Heart left ventricle (tissue), 16 donors: ENCODE measurements at regions not wholly inside any gene's neighbourhood (a gene's known extent, or its start where the extent isn't known, plus 50 kb on each side); places are given as distances from the start of the nearest gene placed in this dataset.

Experiments used
- ATAC-seq, 4 donors: fragments of 200-7000 bp; cut with Tn5 transposase; one replicate each; pipeline ENCODE4 v1.9.1; 2020 to 2022; ENCODE audit warnings: moderate library complexity in 4 of 4, mild to moderate bottlenecking in 3 of 4, moderate number of reproducible peaks in 1 of 4
- DNase-seq, 5 donors: peaks; one replicate each; pipeline ENCODE4 v3.0.0-alpha.2; 2020
- H3K27ac ChIP-seq, 12 donors: fragments of 200-600 bp; sonication (generic) in 4 of 12; one replicate each; pipeline versions ENCODE4 v1.5.0 to v1.8.0; 2016 to 2022; ENCODE audit warnings: mild to moderate bottlenecking in 2 of 12
- H3K27me3 ChIP-seq, 9 donors: fragments of 200-600 bp; sonication (generic) in 2 of 9; one replicate each; pipeline versions ENCODE4 v1.5.1 to v1.8.0; 2016 to 2022; ENCODE audit warnings: mild to moderate bottlenecking in 3 of 9
- H3K36me3 ChIP-seq, 9 donors: fragments of 200-600 bp; sonication (generic) in 2 of 9; one replicate each; pipeline versions ENCODE4 v1.5.0 to v1.8.0; 2018 to 2022; ENCODE audit warnings: mild to moderate bottlenecking in 2 of 9
- H3K4me1 ChIP-seq, 12 donors: fragments of 200-600 bp; sonication (generic) in 4 of 12; one replicate each; pipeline versions ENCODE4 v1.5.0 to v1.8.0; 2016 to 2022; ENCODE audit warnings: mild to moderate bottlenecking in 3 of 12
- H3K4me3 ChIP-seq, 12 donors: fragments of 200-600 bp; sonication (generic) in 4 of 12; one replicate each; pipeline versions ENCODE4 v1.5.0 to v1.8.0; 2017 to 2022; ENCODE audit warnings: mild to moderate bottlenecking in 9 of 12, moderate library complexity in 4 of 12
- H3K9me3 ChIP-seq, 12 donors: fragments of 200-600 bp; sonication (generic) in 4 of 12; one replicate each; pipeline versions ENCODE4 v1.5.0 to v1.8.0; 2016 to 2022; ENCODE audit warnings: mild to moderate bottlenecking in 1 of 12
- POLR2A ChIP-seq, 2 donors: fragments of 450-650 bp; IDR thresholded peaks; one replicate each; pipeline ENCODE4 v1.6.1; 2017; ENCODE audit warnings: antibody characterized with exemption in 2 of 2, mild to moderate bottlenecking in 2 of 2, moderate library complexity in 2 of 2
- WGBS, 4 donors: extraction: QIAGEN DNeasy Blood & Tissue Kit in 2 of 4; methylation state at CpG; one replicate each; pipeline versions ENCODE4 v1.1.5 to v1.1.7; 2013 to 2018; 5-methylcytosine and 5-hydroxymethylcytosine counted together
- intact Hi-C, 10 donors: fragments of 100-400 bp; cut with DNase I; formaldehyde crosslinking; loops; one replicate each; pipeline versions ENCODE4 v1.11.1 to v1.14.2; 2022
- TF ChIP-seq, protein P1 (sequence below), 12 donors: fragments of 200-600 bp; sonication (generic) in 4 of 12; IDR thresholded peaks; one replicate each; pipeline versions ENCODE4 v1.5.0 to v1.8.0; 2018 to 2022; ENCODE audit warnings: antibody characterized with exemption in 12 of 12, mild to moderate bottlenecking in 5 of 12
- donor health status: ischemic (EF 13 %, LVEDD 7.1; RV severe dilation, severe dysfunction).
- donor health status: healthy with polysubstance abuse.
- donor health status: DM: no; HTN: yes; CAD: no.
- donor health status: DM: no; HTN: no; CAD: no.
- donor health status: ischemic (EF 25% LVEDD 6.9; RV normal size, moderate dysfunction).
- donor health status: ischemic (EF 25% LVEDD 5.7; RV mildly dilated, moderate dysfunction).
- donor health status: healthy.
- donor health status: DM: yes; HTN: yes; CAD: no.
- donor health status: ischemic (EF 35%, LVEDD 5.7; RV mildly dilated, moderate dysfunction).
- donor health status: nonischemic (EF 11% LVEDD 7.7; RV severe dilation, severe dysfunction).
- donor health status: DM: yes; HTN: yes; CAD: no.
- donor health status: PGD.
- donor health status: ischemic (EF 29% LVEDD 5.4; RV normal size, mild dysfunction).
- donor health status: nonischemic (EF 23%, LVEDD 6.1; RV moderate dilation, normal function).

DNA sequence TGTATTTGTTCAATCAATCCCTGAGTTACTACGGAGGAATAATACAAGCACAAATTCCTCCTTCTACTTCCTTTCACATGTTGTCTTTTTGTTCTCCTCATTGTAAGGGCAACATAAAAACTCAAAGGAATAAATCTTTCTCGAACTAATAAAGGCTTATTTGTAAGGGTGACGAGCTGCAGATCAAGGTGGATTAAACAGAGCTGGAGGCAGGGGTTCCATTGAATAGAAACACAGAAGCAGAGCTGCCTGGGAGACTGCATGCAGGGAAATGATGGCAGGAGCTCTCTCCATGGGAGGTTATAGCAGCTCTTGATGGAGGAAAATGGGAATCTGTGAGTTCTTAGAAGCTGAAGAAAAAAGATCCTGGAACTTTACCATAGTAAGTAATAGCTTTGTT lies 160.2 kb downstream of the CYYR1 start:
- DNase-seq = no peak

DNA sequence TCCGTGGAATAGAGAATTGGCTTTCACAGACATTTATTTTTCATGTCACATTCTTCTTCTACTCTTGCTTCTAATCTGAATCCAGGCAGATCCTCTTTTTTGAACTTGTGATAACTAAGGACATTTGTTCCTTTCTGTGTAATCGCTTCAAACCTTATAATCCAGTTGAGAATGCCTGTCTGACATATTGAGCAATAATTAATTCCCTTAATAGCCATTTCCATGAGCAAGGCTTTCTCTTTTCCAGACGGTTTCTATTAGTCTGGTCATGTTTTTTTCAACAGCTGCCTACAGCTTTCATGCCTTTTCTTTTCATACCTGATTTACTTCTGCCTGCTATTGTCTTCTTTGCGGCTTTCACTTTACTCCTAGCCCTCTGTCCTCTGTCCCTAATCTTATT lies 163.4 kb downstream of the CYYR1 start:
- intact Hi-C loops = loop anchor here in 3 of 10 donors (5.0 to 10.0 kb wide), 3 partner anchors 65 to 165 kb away; partner anchors contain the start of gene CYYR1 (in 3 of the 3)
- Histone ChIP-seq H3K4me1 (peaks cover 0 to 8% (median 0%) of the 10 kb centered on the region in 12 donors), H3K27me3 (no peaks in the 10 kb centered on the region), H3K9me3 (no peaks in the 10 kb centered on the region), H3K36me3 (no peaks in the 10 kb centered on the region), H3K27ac (no peak overlapping the region), H3K4me3 (no peak overlapping the region)
- ATAC-seq (no peak), DNase-seq (no peak)
- TF ChIP-seq, protein P1, sequence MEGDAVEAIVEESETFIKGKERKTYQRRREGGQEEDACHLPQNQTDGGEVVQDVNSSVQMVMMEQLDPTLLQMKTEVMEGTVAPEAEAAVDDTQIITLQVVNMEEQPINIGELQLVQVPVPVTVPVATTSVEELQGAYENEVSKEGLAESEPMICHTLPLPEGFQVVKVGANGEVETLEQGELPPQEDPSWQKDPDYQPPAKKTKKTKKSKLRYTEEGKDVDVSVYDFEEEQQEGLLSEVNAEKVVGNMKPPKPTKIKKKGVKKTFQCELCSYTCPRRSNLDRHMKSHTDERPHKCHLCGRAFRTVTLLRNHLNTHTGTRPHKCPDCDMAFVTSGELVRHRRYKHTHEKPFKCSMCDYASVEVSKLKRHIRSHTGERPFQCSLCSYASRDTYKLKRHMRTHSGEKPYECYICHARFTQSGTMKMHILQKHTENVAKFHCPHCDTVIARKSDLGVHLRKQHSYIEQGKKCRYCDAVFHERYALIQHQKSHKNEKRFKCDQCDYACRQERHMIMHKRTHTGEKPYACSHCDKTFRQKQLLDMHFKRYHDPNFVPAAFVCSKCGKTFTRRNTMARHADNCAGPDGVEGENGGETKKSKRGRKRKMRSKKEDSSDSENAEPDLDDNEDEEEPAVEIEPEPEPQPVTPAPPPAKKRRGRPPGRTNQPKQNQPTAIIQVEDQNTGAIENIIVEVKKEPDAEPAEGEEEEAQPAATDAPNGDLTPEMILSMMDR (IDR thresholded peaks at IDR 0.05) = no peak
- no peak for TF ChIP-seq POLR2A (IDR thresholded peaks at IDR 0.05)
- WGBS, 4 donors = 67 to 75% (median 70%) methylated on average over 4 of the region's 4 CpGs

More for the DNA sequence above, 160.2 kb downstream of the CYYR1 start:
- Histone ChIP-seq H3K27ac (no peak overlapping the region), H3K4me1 (peaks cover 0 to 5% (median 0%) of the 10 kb centered on the region in 12 donors), H3K4me3 (no peak overlapping the region), H3K9me3 (no peaks in the 10 kb centered on the region), H3K27me3 (no peaks in the 10 kb centered on the region), H3K36me3 (no peaks in the 10 kb centered on the region)
- TF ChIP-seq, protein P1 (IDR thresholded peaks at IDR 0.05) = no peak
- TF ChIP-seq POLR2A (IDR thresholded peaks at IDR 0.05) = no peak
- no peak for ATAC-seq
- 78 to 90% (median 84%) methylated on average over 3 of the region's 3 CpGs for WGBS, 4 donors
- intact Hi-C loops = no loop called here

DNA sequence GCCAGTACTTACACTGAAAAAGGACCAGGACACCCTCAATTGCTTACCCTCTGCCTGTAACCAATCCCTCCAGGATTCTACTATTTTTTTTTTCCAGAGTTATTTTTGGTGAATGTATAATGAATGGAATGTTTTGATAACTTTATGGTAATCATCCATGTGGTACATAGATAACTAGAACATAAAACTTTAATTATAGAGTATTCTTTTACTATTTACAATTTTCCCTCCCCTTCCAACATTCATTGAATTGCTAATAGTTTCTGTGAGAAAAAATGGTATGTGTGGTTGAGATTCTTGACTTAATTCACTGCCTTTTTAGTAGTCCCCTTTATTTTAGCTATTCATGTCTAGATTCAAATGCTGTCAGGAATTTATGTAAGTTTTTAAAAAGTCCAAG lies 164.6 kb downstream of the CYYR1 start:
- Histone ChIP-seq H3K4me1 (peaks cover 0 to 11% (median 0%) of the 10 kb centered on the region in 12 donors), H3K36me3 (no peaks in the 10 kb centered on the region), H3K4me3 (no peak overlapping the region), H3K27ac (no peak overlapping the region), H3K9me3 (no peaks in the 10 kb centered on the region), H3K27me3 (no peaks in the 10 kb centered on the region)
- ATAC-seq (no peak), DNase-seq (no peak)
- no peak for TF ChIP-seq POLR2A (IDR thresholded peaks at IDR 0.05)
- intact Hi-C loops = loop anchor here in 3 of 10 donors (5.0 to 10.0 kb wide), 3 partner anchors 66 to 166 kb away; partner anchors contain the start of gene CYYR1 (in 3 of the 3)

DNA sequence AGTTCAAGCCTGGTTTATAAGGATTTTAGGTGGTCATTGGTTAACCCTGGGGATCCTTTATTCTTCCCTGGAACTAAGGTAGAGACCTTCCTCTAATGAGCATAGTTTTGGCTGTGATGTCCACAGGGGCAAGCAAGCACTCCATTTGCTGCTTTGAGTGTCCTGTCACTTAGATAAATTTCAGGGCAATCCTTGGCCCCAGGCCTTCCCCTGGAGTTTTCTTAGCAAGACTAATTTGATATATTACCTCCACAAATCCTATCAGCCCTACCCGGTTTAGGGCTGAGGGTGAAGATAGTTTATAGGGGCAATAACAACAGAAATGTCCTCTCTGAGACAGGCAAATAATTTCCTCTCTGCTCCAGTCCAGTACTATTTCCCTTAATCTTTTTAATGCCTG lies 166.6 kb downstream of the CYYR1 start:
- Histone ChIP-seq H3K9me3 (no peaks in the 10 kb centered on the region), H3K4me3 (no peak overlapping the region), H3K27me3 (no peaks in the 10 kb centered on the region), H3K36me3 (no peaks in the 10 kb centered on the region), H3K4me1 (peaks cover 0 to 11% (median 0%) of the 10 kb centered on the region in 12 donors), H3K27ac (no peak overlapping the region)
- ATAC-seq = no peak
- intact Hi-C loops = loop anchor here in 3 of 10 donors (5.0 to 10.0 kb wide), 3 partner anchors 68 to 168 kb away; partner anchors contain the start of gene CYYR1 (in 3 of the 3)
- 45 to 57% (median 49%) methylated on average over 1 of the region's 1 CpG for WGBS, 4 donors
- no peak for TF ChIP-seq POLR2A (IDR thresholded peaks at IDR 0.05)
- TF ChIP-seq, protein P1 (IDR thresholded peaks at IDR 0.05) = no peak
- no peak for DNase-seq
